Activated naive CD8-positive, alpha-beta T cell treated with anti-CD3 and anti-CD28 coated beads, Interleukin-2, amount 50 U/mL, for 16 hours (primary cell): ENCODE measurements at regions not wholly inside any gene's neighbourhood (a gene's known extent, or its start where the extent isn't known, plus 50 kb on each side); places are given as distances from the start of the nearest gene placed in this dataset.
"Not testable (repeated sequence)": the region's sequence is repeated elsewhere in the genome, so short reads cannot be mapped to it uniquely, and the experiment has no call there.

Experiments used
- DNase-seq: peaks from one replicate; pipeline ENCODE4 v3.0.0-alpha.2; 2020; ENCODE audit warnings: low read depth, low spot score

- no peak for DNase-seq
Measured at GRCh38 chr12:46711756-46712155, 114.0 kb downstream of the SLC38A4 start.

DNA sequence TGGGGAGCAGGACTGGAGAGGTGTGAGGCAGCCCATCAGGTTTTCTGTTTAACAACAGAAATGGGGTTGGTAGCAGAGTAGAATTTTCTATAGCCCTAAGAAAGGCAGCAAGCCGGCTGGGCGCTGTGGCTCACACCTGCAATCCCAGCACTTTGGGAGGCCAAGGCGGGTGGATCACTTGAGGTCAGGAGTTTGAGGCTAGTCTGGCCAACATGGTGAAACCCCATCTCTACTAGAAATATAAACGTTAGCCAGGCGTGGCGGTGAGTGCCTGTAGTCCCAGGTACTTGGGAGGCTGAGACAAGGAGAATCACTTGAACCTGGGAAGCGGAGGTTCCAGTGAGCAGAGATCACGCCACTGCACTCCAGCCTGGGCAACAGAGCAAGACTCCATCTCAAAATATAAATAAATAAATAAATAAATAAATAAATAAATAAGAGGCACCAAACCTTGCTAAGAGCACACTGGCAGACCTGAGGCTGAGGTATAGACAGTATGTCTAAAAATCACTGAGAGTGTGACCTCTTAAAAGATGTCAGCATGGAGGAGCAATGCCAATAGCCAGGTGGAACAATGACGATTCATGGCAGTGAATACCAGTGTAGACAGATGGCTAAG, 115.6 kb downstream of the SLC38A4 start:
- no peak for DNase-seq

DNA sequence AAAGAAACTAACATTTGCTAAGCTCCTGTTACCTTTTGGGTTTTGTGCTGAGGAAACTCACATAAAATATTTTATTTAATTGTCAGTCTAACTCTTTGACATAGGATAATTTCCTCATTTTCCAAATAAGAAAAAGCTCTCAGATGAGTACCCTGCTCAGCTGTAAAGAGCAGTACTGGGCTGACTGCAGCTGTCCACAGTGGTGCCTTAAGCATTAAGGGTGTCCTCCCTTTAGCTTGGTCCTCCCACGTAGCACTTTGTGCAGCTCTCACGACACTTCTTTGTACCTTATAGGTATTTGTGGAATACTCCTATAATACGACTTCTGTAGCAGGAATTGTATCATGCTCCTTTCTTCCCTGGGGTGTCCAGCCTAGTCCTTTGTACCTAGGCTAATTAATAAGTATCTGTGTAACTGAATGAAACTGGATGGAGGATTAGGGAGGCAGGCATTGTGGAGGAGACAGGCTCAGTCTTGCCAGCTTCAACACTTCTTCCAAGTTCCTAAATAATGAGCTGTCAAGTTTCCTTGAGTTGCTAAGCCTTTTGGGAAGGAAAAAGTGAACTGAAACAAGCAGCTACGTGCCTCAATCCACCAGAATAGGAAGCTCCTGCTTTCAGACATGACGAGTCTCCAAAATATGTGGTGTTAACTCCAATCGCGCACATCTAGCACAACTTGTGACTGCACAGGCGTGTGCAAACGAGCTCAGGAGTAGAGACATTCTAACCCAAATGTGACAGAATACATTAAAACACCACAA, 123.0 kb downstream of the SLC38A4 start:
- no peak for DNase-seq

GRCh38 chr12:46701356-46701755, 124.4 kb downstream of the SLC38A4 start:
- DNase-seq, result no peak

DNA sequence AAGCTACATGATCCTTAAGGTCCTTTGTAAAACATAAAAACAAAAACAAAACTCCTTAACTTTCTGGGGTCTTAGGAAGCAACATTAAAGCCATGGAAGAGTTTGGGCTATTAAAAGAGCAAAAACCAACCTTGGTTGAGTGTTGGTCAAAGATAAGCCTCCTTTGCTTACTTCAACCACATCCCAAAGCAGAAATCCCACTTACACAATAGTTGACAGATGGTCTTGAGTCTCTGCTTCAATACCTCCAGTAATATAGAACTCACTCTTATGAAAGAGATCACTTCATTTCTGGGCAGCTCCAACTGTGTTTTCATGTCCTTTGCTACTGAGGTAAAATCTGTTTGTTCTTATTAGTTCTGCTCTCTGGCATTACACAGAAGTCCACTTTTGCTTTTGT, 125.8 kb downstream of the SLC38A4 start:
- DNase-seq, result no peak

DNA sequence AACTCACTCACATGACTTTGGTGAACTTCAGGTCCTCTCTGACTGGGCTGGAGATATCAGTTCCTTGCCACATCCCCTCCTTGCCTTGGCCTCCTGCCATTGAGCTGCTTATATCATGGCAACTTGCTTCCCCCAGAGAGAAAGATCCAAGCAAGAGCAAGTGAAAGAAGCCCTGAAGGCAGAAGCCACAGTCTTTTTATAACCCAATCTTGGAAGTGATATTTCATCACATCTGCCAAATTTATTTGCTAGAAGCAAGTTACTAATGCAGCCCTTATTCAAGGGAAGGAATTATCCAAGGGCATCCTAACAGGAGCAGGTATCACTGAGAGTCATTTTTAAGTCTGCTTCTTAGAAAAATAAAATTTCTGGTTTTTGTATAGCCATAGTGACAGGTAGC, 127.8 kb downstream of the SLC38A4 start:
- no peak for DNase-seq

- DNase-seq, result no peak
Measured at GRCh38 chr12:46693518-46693917, 132.3 kb downstream of the SLC38A4 start.

DNA sequence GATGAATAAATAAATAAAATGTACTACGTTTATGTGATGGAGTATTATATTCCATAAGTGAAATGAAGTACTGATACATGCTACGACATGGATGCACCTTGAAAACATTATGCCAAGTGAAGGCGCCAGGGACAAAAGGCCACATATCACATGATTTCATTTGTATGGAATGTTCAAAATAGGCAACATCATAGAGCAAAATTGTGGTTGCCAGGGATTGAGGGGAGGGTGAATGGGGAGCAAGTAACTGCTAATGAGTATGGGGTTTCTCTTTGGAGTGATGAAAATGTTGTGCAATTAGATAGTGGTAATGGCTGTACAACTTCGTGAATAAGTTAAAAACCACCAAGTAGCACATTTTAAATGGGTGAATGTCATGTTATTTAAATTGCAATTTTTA, 132.8 kb downstream of the SLC38A4 start:
- DNase-seq, result no peak

DNA sequence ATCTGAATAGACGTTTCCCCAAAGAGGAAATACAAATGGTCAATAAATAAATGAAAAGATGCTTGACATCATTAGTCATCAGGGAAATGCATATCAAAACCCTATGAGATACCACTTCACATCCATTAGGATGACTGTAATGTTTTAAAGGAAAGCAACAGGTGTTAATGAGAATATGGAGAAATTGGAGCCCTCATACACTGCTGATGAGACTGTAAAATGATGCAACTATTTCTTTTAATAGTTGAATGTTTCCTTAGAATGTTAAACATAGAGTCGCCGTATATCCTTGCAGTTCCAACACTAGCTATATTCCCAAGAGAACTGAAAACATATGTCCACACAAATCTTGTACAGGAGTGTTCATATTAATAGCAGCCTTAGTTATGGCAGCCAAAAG, 133.2 kb downstream of the SLC38A4 start:
- no peak for DNase-seq

DNA sequence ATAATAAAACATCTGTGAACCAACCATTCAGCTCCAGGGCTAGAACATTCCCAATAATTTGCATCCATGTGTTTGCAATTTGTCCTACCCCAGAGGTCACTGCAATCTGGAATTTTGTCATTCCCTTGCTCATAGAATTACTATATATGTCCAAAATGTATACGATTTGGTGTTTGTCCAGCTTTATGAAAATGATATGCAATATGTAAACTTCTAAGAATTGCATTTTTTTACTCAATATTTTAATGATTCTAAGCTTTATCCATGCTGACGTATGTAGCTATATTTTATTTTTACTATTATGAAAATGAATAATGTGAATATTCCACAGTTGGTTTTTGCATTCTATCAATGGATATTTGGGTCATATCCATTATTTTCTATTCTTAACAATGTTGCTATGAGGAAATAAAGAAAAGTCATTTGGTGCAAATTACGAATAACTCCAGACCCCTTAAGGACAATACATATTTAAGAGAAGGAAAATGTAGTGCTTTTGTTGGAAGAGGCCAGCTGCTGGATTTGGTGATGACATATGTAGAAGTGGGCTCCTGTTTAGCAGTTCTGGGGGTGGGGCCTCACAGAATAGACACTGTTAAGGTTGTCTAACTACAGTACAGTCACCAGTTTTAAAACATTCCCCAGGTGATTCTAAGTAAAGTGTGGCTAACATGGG, 139.4 kb downstream of the SLC38A4 start:
- no peak for DNase-seq

DNA sequence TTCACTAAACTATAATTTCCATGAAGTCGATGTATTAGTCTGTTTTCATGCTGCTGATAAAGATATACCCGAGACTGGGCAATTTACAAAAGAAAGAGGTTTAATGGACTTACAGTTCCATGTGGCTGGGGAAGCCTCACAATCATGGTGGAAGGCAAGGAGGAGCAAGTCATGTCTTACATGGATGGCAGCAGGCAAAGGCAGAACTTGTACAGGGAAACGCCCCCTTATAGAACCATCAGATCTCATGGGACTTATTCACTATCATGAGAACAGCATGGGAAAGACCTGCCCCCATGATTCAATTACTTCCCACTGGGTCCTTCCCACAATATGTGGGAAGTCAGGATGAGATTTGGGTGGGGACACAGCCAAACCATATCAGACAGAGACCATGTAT, 141.6 kb downstream of the SLC38A4 start:
- not testable (repeated sequence) for DNase-seq

- no peak for DNase-seq
Measured at GRCh38 chr12:46682148-46682547, 143.6 kb downstream of the SLC38A4 start.

DNA sequence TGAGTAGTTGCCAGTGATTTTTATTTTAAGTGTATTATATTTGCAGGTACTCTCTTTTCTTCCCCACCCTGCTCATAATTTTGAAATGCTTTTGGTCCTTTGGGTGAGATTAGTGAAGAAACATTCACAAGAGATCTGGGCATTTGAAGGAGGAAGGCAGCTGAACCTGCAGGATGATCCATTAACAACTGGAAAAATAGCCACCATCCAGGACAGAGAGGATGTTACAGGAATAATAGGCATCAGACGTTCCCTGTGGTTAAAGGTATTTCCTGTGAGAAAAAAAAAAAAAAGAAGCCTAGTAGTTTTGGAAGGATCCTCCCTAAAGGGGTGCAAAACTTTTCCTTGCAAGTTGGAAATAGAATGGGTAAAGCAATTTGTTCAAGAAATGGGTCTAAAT, 145.3 kb downstream of the SLC38A4 start:
- DNase-seq, result no peak

DNA sequence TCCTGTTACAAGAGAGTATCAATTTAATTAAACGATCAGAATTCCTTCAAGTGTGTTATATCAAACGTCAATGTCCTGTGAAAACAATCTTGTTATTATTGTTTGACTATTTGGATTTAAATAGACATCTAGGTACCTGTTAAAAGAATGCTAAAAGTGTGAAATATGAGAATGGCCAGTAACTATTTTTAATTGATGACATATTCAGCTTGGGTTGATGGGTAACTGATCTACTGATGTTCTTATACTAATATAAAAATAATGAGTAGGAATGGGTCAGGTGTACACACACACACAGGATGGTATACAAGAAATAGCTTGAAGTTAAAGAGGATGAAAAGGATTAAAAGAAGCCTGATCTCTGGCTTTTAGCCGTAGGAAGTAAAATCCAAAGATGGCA, 146.0 kb downstream of the SLC38A4 start:
- no peak for DNase-seq

DNA sequence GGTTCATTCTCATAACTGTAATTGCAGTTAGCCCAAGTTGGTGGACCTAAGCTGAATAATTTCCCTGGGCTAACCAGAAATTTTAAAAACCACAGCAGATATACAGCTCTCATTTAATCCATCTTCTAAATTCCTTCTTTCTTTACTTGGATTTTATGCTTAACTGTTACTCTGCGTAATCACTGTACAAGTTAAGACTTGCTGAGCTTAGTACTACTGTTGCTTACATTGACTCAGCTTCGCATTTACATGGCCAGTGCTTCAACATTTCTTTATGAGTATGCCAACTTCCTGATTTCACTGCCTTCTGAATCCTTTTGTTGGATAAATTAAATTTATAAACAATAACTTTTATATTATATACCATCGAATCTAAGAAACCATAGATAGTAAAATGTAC, 147.4 kb downstream of the SLC38A4 start:
- no peak for DNase-seq

DNA sequence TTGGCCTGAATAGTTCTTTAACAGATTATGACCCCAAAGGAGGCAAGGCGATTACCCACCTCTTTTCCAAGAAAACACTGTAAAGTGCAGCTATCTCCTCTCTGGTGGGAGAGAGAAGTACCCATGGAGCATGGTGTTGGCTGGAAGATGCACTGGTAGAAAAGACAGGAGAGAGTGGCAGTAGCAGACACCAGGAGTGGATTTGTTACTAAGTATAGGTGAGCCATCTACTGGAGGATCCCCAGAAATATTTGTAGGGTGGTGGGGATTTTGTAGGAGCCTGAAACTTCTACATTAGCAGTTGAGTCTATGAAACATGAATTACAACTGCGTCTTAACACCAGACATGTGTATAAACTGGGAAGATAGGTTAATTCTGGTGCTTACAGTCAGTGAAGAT, 148.0 kb downstream of the SLC38A4 start:
- no peak for DNase-seq

GRCh38 chr12:46676797-46677520, 148.8 kb downstream of the SLC38A4 start:
- DNase-seq, result no peak

DNA sequence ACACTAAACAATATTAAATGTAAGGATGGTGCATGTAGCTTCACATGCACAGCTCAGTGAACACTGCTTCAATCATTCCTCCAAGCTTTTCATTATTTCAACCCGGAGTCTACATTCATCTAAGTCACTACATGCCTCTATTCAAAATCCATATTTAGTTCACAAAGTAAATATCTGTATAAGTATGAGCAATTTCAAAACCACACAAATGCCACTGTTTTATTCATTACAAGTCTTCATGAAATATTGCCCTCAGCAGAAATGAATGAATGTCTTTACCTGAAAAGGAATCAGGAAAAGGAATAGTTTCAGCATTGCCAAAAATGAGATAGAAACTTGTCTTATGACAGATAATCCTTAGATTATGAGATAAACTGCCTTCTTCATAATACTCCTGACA, 149.4 kb downstream of the SLC38A4 start:
- no peak for DNase-seq

GRCh38 chr12:46675736-46676135, 150.1 kb downstream of the SLC38A4 start:
- DNase-seq, result no peak

GRCh38 chr12:46674800-46675199, 151.0 kb downstream of the SLC38A4 start:
- DNase-seq, result no peak

GRCh38 chr12:46674129-46674528, 151.7 kb downstream of the SLC38A4 start:
- DNase-seq, result no peak

- DNase-seq, result no peak
Measured at GRCh38 chr12:46671102-46671501, 154.7 kb downstream of the SLC38A4 start.
